ENCODE measurements at regions not wholly inside any gene's neighbourhood (a gene's known extent, or its start where the extent isn't known, plus 50 kb on each side); places are given as distances from the start of the nearest gene placed in this dataset.
"Not testable (repeated sequence)": the region's sequence is repeated elsewhere in the genome, so short reads cannot be mapped to it uniquely, and the experiment has no call there.

DNA sequence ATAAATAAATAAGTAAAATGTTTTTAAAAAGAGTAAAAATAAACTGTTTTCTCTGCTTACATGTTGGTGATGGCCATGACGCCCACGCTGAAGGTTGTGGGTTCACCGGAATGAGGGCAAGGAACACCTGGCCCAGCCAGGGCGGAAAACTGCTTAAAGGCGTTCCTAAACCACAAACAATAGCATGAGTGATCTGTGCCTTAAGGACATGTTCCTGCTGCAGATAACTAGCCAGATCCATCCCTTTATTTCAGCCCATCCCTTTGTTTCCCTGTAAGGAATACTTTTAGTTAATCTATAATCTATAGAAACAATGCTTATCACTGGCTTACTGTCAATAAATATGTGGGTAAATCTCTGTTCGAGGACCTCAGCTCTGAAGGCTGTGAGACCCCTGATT lies 63.3 kb upstream of the CEP78 start:
- DNase-seq = not testable (repeated sequence)

DNA sequence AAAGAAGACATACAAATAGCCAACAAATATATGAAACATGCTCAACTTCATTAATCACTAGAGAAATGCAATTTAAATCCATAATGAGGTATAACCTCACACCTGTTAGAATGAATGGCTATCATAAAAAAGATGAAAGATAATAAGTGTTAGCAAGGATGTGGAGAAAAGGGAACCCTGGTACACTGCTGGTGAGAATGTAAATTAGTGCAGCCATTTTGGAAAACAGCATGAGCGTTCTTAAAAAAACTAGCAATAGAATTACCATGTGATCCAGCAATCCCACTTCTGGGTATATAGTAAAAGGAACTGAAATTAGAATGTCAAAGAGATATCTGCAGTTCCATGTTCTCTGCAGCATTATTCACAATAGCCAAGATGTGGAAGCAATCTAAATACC lies 64.2 kb upstream of the CEP78 start:
- no peak for DNase-seq

GRCh38 chr9:78169125-78169524 lies 66.8 kb upstream of the CEP78 start:
- no peak for DNase-seq

GRCh38 chr9:78167356-78167755 lies 68.5 kb upstream of the CEP78 start:
- peak; percentile 25 for DNase-seq

DNA sequence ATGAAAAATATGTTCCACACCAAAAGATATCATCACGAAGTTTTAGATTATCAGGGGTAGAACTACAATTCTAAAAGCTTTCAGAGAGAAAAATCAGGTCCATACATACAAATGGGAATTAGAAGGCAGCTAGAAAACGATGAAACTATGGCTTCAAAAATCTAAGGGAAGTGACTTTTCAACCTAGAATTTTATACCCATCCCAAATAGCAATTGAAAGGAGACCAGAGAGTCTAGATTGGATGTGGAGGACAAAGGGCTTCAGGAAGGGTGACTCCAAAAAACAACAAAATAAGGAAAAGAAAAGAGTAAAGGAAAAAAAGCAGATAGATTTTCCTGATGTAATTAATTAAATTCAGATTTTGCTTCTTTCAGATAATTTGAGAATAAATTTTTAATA lies 72.0 kb upstream of the CEP78 start:
- DNase-seq = no peak

DNA sequence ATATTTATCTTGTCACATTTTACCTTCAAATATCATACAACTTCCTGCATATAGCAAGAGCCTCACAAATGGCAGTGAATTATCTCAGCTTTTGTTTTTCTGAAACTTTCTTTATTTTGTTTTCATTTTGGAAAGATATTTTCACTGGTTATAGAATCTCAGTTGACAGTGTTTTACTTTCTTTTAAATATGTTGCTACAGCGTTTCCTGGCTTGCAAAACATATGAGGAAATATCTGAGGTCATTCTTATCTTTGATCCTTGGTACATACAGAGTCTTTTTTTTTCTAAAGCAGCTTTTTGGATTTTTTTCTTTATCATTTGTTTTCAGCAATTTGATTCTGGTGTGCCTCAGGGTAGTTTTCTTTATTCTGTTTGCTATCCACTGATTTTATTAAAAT lies 77.6 kb upstream of the CEP78 start:
- no peak for DNase-seq

DNA sequence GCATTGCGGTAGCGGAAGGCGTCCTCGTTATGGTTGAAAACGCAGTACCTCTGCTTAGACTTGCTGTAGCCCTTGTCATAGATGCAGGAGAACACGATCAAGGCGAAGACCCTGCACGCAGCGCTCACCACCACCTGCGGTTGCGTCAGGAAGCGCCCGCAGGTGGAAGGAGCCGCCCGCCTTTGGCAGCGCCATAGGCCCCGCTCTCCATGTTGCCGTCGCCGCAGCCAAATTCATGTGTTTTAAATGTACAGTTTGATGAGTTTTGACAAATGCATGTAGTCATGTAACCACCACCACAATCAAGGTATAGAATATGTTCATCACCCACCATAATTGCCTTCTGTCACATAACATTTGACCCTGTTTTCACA lies 84.9 kb upstream of the CEP78 start:
- DNase-seq = no peak

DNA sequence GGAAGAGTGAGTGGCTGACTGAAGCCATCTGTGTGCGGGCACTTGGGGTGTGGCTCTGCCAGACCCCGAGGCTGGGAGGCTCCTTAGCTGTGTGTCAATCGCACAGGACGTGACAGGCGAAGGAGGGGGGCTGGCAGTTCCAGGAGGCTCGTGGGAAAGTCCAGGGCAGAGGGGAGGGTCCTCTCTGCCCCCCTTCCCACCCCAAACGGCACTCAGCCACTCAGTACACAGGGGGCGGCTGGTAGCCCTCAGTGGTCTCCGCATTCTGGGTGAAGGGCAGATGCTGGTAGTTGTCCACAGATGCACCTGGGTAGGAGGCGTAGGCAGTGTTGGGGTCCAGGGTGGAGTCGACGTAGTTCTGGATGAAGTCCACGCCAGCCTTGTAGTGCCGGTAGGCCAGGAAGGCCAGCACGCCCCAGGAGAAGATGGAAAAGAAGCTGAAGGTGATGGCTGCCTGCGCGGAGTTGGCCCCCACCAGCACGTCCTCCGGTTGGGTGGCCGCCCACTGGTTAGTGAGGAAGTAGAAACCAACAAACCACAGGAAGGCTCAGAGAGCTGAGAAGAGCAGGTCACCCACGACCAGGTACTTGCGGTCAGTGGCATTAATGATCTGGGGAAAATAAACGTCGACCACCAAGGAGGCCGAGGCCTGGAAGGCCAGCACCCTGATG lies 85.4 kb upstream of the CEP78 start:
- DNase-seq = no peak

- DNase-seq = no peak
Measured at GRCh38 chr9:78149702-78150291, 86.1 kb upstream of the CEP78 start.

DNA sequence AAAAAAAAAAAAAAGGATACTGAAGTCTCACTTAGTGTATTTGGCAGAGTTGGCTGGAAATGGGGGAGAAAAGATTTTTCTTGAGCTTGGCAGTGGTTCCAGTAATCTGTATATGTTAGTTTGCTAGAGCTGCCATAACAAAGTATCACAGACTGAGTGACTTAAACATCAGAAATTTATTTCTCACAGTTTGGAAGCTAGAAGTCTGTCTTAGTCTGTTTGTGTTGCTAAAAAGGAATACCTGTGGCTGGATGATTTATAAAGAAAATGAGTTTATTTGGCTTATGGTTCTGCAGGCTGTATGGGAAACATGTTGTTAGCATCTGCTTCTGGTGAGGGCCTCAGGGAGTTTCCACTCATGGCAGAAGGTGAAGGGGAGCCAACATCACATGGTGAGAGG lies 89.6 kb upstream of the CEP78 start:
- no peak for DNase-seq

DNA sequence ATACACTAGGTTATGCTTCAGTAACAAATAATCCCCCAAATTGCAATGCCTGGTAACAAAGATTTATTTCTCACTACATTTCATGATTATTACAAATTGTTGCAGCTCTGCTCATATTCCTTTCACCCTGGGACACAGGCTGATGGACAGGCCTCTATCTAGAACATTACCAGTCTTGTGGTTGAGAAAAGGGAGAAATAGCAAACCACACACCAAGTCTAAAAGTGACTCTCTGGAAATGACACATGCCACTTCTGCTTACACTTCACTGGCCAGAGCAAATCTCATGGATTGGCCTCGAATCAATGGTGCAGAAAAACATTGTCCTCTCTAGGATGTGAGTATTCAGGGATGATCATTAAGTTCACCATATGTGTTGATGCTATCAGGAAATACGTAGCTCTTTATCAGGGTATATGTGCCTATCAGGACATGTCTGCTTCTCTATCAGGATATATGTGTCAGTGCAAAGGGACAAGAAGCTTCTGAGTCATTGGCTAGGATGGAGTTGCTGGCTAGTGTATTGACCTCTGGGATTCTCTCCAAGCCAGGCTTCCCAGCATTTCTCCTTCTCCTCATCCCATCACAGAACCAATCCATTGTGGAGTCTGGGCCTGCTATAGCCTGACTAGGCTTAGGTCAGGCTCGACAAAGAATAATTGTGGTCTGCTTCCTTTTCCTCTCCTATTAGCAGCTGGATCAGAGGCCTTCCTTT lies 91.1 kb upstream of the CEP78 start:
- no peak for DNase-seq

DNA sequence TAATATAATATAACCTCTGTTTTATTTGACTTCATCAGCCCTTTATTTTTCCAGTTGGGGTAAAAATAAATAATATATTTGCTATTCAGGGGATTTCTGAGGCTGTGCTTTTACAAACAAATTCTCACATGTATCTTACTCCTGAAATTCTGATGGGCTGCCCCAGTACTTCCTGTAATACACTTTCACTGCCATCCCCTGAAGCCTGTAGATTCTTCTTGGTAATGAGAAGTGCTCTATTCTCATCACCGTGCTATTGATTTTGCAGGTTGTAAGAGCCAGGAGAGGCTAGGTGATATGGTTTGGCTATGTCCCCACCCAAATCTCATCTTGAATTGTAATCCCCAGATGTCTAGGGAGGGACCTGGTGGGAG lies 91.9 kb upstream of the CEP78 start:
- no peak for DNase-seq

- DNase-seq = no peak
Measured at GRCh38 chr9:78143281-78144007, 92.4 kb upstream of the CEP78 start.

DNA sequence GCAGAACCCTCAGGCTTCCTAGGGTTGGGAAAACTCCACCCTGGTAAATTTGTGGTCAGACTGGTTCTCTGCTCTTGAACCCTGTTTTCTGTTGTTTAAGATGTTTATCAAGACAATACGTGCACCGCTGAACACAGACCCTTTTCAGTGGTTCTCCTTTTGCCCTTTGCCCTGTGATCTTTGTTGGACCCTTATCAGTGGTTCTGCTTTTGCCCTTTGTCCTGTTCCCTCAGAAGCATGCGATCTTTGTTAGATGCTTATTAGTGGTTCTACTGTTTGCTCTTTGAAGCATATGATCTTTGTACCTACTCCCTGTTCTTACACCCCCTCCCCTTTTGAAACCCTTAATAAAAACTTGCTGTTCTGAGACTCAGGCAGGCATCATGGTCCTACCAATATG lies 93.6 kb upstream of the CEP78 start:
- not testable (repeated sequence) for DNase-seq

- DNase-seq = no peak
Measured at GRCh38 chr9:78133751-78134150, 102.1 kb upstream of the CEP78 start.

DNA sequence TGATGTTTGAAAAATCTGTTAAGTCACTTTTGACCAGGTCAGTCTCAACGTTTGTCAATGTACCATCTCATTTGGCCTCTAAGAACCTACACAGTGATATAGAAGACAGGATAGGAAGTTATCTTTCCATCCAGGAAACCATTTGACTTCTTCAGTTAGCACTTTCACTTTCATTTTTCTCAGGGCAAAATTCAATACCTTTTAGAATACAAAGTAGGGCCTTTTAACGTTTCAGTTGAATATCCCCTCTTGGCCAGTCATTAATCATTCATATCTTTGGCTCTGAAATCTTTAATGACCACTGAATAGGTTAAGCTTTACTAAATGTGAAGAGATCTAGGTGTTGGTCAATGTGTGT lies 101.1 kb upstream of the GNAQ start:
- no peak for DNase-seq

DNA sequence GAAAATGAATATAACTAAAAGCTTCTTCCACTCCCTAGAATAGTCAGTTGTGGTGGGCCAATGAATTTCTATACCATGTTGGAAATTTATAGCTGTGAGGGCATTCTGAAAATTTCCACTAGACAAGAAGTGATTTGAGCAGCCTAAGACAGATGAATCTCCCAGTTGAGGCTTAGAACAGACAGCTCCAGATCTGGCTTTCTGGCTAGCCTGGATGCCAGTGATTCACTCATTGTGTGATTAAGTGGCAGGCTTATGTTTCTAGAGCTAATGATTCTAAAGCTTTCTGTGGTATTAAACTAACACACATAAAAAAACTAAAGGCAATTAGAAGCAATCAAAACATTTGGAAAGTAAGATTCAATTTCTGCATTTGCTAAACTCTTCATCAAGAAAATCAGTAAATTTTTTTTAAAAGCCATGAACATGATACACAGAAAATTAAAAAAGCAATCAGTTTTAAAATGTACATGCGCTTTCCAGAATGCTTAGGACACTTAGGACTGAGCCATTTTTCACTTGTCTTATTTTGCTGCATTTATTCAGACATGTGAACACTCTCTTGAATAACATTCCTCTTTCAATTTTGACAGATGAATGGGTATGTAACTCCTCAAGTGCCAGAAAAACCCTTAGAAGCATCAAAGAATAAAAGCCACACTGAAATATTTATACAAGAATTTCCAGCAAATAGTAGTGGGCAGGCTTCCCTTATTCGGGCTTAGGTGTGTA lies 100.5 kb upstream of the GNAQ start:
- DNase-seq = no peak

- no peak for DNase-seq
Measured at GRCh38 chr9:78130853-78131252, 99.2 kb upstream of the GNAQ start.

DNA sequence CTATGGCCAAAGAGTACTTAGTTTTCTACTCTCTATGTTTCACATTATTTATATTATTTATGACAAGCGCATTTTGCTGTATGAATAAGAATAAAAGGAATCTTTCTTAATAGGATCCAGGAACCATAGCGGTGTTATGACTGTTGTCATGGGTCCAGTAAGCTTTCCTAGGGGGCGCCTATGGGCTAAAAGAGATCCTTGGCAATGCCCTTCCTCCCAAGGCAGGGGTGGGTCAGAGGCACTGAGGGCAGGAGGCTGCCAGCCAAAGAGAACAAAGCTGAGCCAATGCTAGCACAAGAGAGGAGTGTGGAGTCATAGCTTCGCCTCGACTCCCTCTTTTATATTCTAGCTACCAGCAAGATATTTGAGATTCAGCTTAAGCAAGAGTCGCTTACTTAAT lies 98.4 kb upstream of the GNAQ start:
- no peak for DNase-seq

- no peak for DNase-seq
Measured at GRCh38 chr9:78127279-78128225, 95.9 kb upstream of the GNAQ start.

DNA sequence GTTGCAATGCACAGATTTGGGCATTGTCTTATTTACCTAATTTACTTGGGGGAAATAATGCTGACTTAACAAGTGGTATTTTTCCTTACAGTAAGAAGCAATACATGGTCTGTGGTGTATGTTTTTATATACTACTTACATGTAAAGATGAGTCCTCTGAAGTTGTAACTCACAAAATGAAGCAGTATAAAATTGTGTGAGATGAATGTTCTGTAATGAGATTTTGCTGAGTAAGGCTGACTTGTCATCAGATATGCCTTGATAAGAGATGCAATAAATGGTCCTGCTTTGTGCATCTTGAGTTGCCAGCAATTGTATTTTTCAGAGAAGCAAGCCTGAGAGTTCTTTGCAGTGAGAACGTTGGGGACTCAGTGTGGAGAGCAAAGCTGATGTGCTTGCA lies 92.2 kb upstream of the GNAQ start:
- DNase-seq = no peak

DNA sequence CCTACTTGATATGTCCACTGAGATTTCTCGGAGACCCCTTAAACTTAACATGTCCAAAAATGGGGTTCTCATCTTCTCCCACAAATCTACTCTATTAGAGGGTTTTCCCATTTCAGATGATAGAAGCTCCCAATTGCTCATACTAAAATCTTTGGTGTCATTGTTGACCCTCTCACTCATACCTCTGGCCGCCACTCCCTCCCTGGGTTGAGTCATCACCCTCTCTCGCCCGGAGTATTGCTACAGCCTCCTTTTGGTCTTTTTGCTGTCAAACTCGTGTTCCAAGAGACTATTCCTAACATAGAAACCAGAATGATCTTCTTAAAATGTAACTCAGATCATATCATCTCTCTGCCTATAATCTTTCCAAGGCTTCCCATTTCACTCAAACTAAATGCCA lies 91.0 kb upstream of the GNAQ start:
- DNase-seq = no peak

Measured in NCI-H1105 (cell line).